Skin of body (tissue), 1 donor: ENCODE measurements at regions not wholly inside any gene's neighbourhood (a gene's known extent, or its start where the extent isn't known, plus 50 kb on each side); places are given as distances from the start of the nearest gene placed in this dataset.

Source experiments
- DNase-seq: peaks from one replicate; lab custom pipeline; 2025; lab: John Stamatoyannopoulos, UW

DNA sequence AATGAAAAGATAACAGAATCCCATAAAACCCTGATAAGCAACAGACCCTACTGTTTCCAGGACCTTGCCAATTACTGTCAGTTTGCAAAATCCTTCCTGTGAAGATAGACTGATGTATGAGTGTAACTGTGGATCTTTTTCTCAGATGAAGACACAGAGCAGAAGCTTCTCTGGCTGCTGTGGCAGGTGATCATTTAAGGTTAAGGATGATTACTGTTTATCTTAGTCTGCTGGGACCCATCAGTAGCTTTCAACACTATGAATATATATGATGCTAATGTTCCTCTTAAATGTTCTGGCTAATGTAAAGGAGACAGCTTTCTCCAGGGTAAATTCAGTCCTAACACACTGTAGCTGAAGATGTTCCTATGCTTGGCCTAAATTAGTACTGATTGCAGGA is 56.0 kb upstream of the CTTNBP2 start:
- no peak for DNase-seq

DNA sequence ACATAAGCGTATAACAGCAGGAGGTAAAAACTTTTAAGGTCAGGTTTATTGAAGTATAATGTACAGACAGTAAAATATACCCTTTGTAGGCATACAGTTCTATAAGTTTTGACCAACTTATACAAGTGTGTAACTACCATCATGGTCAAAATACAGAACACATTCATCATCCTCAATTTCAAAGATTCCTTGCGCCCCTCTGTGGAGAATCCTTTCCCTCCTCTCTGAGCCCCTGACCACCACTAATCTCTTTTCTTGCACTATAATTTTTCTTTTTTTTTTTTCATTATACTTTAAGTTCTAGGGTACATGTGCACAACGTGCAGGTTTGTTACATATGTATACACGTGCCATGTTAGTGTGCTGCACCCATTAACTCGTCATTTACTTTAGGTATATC is 58.1 kb upstream of the CTTNBP2 start:
- no peak for DNase-seq

GRCh38 chr7:117937049-117937752 is 64.0 kb upstream of the CTTNBP2 start:
- no peak for DNase-seq

- DNase-seq: no peak
Measured at GRCh38 chr7:117937753-117938483, 64.7 kb upstream of the CTTNBP2 start.

DNA sequence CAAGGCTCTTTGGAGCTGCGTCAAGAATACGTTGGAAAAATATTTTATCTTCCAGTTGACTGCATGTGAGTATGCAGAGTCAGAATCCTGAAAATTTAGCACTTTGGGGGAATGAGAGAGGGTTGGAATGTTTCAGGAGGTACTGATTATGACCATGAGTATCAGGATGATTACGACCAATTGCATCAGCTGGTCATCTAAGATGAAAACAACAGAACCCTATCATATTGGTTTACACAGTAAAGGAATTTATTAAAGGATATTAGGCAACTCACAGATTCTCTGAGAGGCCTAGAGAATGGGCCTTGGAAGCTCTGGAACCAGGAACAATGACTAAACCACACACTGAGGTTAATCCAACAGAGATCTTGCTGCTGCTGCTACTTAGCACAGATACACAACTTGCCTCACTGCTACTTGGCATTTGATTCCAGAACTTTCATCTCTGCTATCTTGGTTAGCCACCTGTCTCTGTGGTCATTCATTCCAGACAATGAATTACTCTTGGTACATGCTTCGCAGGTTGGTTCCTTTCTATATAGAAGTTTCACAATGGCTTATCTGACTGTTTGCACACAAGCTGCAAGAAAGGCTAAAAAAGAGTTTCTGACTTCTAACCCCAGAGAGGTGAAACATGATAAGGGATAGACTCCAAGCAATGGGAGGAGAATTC is 68.0 kb upstream of the CTTNBP2 start:
- DNase-seq: no peak

GRCh38 chr7:117942780-117943179 is 69.5 kb upstream of the CTTNBP2 start:
- no peak for DNase-seq

DNA sequence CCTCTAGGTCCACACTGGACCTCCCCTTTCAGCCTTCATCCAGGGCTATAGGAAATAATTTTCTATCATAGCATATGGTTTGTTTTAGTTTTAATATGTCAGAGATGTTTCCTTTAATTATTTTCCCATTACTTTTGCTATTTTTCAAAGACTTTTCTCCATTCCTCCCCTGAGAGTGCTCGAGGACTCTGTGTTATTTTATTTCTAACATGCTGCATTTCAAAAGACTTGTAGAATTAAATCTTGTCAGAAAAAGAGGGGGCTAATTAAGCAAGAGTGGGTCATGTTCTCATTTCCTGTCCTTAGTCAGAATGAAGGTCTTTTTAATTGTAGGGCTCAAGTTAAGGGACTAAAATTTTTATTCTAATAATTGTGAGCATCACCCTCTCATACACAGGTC is 71.6 kb upstream of the CTTNBP2 start:
- no peak for DNase-seq

DNA sequence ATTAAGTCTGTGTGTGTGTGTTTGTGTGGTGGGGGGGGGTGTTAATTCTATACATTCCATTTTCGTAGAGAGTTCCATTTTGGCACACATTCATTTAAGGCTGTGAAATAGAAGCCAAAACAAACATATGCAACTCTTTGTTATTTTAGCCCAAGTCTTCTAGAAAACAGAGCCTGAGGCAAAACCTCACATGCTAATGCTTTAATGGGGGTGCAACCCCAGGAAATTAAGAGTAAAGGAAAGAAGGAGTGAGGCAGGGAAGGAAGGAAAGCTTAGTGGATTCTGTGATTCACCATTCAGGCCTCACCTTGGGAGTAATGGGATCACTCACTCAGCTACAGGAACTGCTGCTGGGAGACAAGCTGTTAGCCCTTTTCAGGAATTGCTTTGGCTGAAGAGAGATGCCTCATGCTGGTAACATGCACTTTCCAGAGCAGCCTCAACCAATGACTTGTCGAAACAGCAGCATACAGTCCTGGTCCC is 73.0 kb upstream of the CTTNBP2 start:
- DNase-seq: no peak

- DNase-seq: no peak
Measured at GRCh38 chr7:117949232-117949631, 76.0 kb upstream of the CTTNBP2 start.

DNA sequence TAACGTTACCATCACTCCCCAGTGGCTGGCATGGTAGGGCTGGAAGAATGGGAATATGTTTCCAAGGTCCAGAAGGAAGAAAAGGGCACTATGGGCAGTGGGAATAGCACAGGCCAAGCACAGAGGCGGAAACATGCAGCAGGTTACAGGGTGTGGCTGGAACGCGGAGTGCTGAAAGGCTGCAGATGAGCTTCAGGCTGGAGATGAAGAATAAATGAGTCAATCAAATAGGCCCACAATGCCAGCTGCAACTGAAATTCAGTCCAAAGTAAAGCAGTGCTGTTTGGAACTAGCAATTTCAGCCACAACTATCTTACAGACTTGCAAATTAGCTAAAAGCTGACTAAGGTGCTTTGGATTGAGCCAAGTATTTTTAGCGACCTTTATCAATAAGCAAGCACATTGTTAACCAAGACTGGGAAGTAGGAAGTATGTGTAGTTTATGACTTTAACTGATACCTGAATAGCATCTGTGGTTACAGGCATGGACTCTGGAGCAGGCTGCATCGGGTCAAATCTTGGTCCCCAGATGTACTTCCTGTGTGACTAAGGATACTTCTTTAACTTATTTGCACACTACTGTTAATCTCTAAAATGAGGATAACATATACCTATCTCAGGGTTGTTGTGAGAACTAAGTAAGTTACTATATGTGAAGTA is 77.5 kb upstream of the CTTNBP2 start:
- DNase-seq: no peak

DNA sequence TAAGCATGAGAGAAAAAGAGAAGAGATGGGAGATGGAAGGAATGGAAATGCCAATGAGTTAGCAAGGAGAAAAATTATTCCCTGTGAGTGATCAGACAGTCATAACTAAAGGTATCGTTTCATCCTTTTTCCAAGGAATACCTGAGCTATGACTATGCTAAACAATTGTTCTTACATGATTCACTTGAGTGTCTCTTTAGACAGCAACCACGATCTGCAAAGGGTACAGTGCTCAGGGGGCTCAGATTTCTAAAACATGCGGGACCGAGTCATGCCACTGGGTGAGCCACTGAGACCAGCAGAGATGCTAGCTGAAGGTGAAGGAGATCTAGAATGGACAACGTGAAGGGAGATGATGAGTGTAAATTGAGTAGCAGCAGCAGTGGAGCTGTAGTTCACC is 78.0 kb upstream of the CTTNBP2 start:
- DNase-seq: no peak

DNA sequence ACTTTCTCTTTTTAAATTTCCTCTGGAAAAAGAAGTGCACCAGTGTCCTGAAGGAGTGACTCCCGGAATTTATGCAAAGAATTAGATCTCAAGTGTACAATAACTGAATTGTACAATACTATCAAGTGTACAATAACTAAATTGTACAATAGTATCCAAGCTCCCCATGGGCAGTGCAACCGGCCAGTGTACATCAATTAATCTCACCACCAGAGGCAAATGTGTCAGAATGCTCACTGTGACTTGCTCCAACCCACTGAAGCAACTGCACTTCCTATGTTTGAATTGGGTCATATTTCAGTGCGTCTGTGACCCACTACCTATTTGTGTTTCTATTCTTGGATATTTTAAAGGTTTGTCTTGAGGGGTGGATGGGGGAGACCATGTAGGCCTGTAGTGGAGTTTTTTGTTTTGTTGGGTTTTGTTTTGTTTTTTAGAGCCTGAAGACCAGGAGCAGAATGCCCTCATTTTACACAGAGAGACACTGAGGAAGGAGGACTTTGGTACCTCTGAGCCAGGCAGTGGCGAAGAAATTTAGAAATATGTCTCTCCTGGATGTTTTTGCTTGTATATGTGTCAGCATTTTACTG is 78.5 kb upstream of the CTTNBP2 start:
- DNase-seq: no peak

- no peak for DNase-seq
Measured at GRCh38 chr7:117955046-117955445, 81.8 kb upstream of the CTTNBP2 start.

DNA sequence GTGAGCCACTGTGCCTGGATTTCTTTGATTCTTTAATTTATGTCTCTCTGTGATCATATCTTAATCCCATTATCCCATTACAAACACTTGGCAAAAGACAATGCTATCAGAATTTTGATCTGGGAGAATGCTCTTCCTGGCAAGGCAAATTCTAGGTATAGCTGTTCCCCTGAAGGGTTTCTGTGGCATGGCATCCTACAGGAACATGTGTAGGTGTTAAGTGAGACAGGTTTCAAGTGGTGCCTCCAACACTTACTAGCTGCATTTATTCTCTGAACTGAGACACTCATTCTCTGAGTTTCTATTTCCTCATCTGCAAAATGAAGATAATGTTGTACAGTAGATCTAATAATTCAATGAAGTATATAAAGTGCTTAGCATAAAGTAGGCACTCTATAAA is 87.1 kb upstream of the CTTNBP2 start:
- DNase-seq: no peak

- no peak for DNase-seq
Measured at GRCh38 chr7:117961235-117961634, 88.0 kb upstream of the CTTNBP2 start.

GRCh38 chr7:117962366-117962994 is 89.2 kb upstream of the CTTNBP2 start:
- DNase-seq: no peak

DNA sequence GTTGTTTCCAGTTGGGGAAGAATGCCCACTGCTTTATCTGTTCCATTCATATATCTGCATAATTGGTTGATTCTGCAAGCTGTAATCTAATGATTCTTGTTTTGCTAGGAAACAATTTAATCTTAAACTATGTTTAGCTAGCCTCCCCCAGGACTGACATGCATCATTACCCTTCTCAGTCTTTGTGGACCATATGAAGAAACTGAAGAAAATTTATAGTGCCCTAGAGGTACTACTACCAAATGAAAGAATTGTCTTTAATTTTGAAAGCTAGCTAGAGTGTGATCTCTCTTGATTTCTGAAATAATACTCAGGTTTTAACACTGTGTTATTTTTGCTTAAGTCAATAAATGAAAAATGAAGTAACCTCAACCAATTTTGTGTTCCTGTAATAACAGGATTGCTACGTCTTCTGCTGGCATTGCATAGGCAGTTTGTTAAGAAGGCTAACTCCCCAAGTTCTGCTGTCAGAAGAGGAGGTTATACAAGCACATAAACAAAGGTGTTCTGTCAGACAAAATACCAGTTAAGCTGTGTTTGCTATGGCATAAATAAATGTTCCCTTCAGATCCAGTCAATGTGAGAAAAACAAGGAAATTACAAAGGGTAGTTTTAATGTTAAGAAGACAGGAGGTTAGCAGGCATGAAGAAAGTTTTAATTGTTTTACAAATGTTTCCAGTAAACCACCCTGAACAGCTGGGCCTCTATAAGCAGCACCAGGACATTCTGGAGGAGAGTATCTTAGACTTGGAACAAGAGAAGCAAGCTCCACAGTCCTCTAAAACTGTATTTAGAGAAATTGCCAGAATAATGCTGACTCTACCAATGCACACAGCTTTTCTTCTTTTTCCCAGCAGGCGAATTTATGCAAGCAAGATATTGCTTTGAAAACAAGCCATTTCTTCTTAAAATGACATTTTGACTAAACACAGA is 90.3 kb upstream of the CTTNBP2 start:
- no peak for DNase-seq

- no peak for DNase-seq
Measured at GRCh38 chr7:117970801-117971200, 97.6 kb upstream of the CTTNBP2 start.

DNA sequence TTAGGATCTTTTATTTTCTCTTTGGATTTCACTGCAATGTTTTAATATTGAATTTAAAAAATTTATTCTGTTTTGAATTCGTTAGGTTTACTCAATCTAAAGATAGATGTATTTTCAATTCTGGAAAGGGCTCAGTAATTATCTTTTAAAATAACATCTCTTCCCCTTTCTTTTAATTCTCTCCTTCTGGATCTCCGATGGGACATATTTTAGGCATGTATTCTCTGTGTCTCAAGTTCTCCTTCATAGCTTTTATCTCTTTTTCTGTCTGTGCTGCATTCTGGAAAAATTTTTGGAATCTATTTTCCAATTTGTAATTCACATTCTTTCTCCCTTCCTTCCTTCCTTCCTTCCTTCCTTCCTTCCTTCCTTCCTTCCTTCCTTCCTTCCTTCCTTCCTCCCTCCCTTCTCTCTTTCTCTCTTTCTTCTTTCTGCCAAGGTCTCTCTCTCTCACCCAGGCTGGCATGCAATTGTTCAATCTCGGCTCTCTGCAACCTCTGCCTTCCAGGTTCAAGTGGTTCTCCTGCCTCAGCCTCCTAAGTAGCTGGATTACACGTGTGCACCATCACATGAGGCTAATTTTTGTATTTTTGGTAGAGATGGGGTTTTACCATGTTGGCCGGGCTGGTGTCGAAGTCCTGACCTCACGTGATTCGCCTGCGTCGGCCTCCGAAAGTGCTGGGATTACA is 98.5 kb upstream of the CTTNBP2 start:
- no peak for DNase-seq
